Neural cell (in vitro differentiated cells): ENCODE measurements at regions not wholly inside any gene's neighbourhood (a gene's known extent, or its start where the extent isn't known, plus 50 kb on each side); places are given as distances from the start of the nearest gene placed in this dataset.

Source experiments
- H2AFZ ChIP-seq: fragments of 200-600, 300-800 bp; sonication (generic), shearing (Covaris generic); 2 replicates; pipeline ENCODE4 v1.6.0; 2014; ENCODE audit warnings: low read depth, mild to moderate bottlenecking, antibody characterized with exemption, low read length, moderate library complexity
- H3F3A ChIP-seq: fragments of 200-600 bp; shearing (Covaris generic); 2 replicates; pipeline ENCODE4 v1.6.1; 2016; ENCODE audit warnings: mild to moderate bottlenecking, moderate library complexity, mixed read lengths, antibody characterized with exemption, low read length; ENCODE audit not compliant: insufficient read depth, poor library complexity, severe bottlenecking
- H3K27ac ChIP-seq: fragments of 200-600, 300-800 bp; sonication (generic), shearing (Covaris generic); 2 replicates; pipeline ENCODE4 v1.5.1; 2014; ENCODE audit warnings: mild to moderate bottlenecking, low read length, moderate library complexity
- H3K27me3 ChIP-seq: fragments of 300-800, 200-600 bp; sonication (generic), shearing (Covaris generic); 2 replicates; pipeline ENCODE4 v1.6.0; 2014; ENCODE audit warnings: mild to moderate bottlenecking, low read depth, low read length, moderate library complexity; ENCODE audit not compliant: insufficient read depth
- H3K36me3 ChIP-seq: fragments of 300-800, 200-600 bp; sonication (generic), shearing (Covaris generic); 2 replicates; pipeline ENCODE4 v1.5.1; 2014; ENCODE audit warnings: mild to moderate bottlenecking, antibody characterized with exemption, low read length, moderate library complexity; ENCODE audit not compliant: insufficient read depth
- H3K4me2 ChIP-seq: fragments of 300-800, 200-600 bp; sonication (generic), shearing (Covaris generic); 2 replicates; pipeline ENCODE4 v1.6.0; 2014; ENCODE audit warnings: mild to moderate bottlenecking, low read length
- H3K4me3 ChIP-seq: fragments of 300-800, 200-600 bp; sonication (generic), shearing (Covaris generic); 2 replicates; pipeline ENCODE4 v1.5.1; 2014; ENCODE audit warnings: mild to moderate bottlenecking, low read length, moderate library complexity
- H3K79me2 ChIP-seq: fragments of 200-600 bp; shearing (Covaris generic); replicated peaks from 2 replicates; pipeline ENCODE4 v1.6.0; 2014; ENCODE audit warnings: mild to moderate bottlenecking, low read length, moderate library complexity; ENCODE audit not compliant: insufficient read depth
- H3K9ac ChIP-seq: fragments of 300-800, 200-600 bp; sonication (generic), shearing (Covaris generic); 2 replicates; pipeline ENCODE4 v1.6.1; 2016; ENCODE audit warnings: mild to moderate bottlenecking, low read length, mixed read lengths
- H3K9me2 ChIP-seq: fragments of 200-600 bp; shearing (Covaris generic); 2 replicates; pipeline ENCODE4 v1.6.1; 2016; ENCODE audit warnings: mild to moderate bottlenecking, low read length, mixed read lengths; ENCODE audit not compliant: insufficient read depth
- H3K9me3 ChIP-seq: fragments of 200-600, 300-800 bp; sonication (generic), shearing (Covaris generic); 2 replicates; pipeline ENCODE4 v1.6.1; 2016; ENCODE audit warnings: mild to moderate bottlenecking, mixed run types, low read length, moderate library complexity, mixed read lengths
- H4K20me1 ChIP-seq: fragments of 200-600 bp; shearing (Covaris generic); 2 replicates; pipeline ENCODE4 v1.6.1; 2016; ENCODE audit warnings: mild to moderate bottlenecking, mixed run types; ENCODE audit not compliant: insufficient read depth
- EP300 ChIP-seq: fragments of 450-650 bp; conservative IDR thresholded peaks from 2 replicates; pipeline ENCODE4 v1.6.1; 2014; ENCODE audit warnings: antibody characterized with exemption, mild to moderate bottlenecking, moderate library complexity; ENCODE audit not compliant: poor library complexity, severe bottlenecking
- EZH2 ChIP-seq: fragments of 200-600, 300-800 bp; shearing (Covaris generic), sonication (generic); IDR thresholded peaks from 2 replicates; pipeline ENCODE4 v1.6.1; 2014; ENCODE audit warnings: antibody characterized with exemption, low read length, borderline replicate concordance, mild to moderate bottlenecking; ENCODE audit not compliant: insufficient read depth, poor library complexity, severe bottlenecking
- MXI1 ChIP-seq: fragments of 450-650 bp; conservative IDR thresholded peaks from 2 replicates; pipeline ENCODE4 v1.6.1; 2014; ENCODE audit warnings: antibody characterized with exemption, mild to moderate bottlenecking; ENCODE audit not compliant: poor library complexity, severe bottlenecking
- POLR2AphosphoS5 ChIP-seq: IDR thresholded peaks from 2 replicates; pipeline ENCODE4 v1.6.1; 2012
- RAD21 ChIP-seq: fragments of 450-650 bp; conservative IDR thresholded peaks from 2 replicates; pipeline ENCODE4 v1.6.1; 2014; ENCODE audit warnings: antibody characterized with exemption, mild to moderate bottlenecking, moderate library complexity
- SMC3 ChIP-seq: fragments of 450-650 bp; conservative IDR thresholded peaks from 2 replicates; pipeline ENCODE4 v1.6.1; 2014; ENCODE audit warnings: antibody characterized with exemption, mild to moderate bottlenecking, moderate library complexity; ENCODE audit not compliant: poor library complexity
- TAF1 ChIP-seq: IDR thresholded peaks from 2 replicates; pipeline ENCODE4 v1.6.1; 2012; ENCODE audit warnings: low read depth
- TF ChIP-seq, protein P1 (sequence below): fragments of 450-650 bp; IDR thresholded peaks from 2 replicates; pipeline ENCODE4 v1.5.1; 2014; ENCODE audit warnings: antibody characterized with exemption, mild to moderate bottlenecking, moderate library complexity; ENCODE audit not compliant: poor library complexity, severe bottlenecking
- TF ChIP-seq, protein P2 (sequence below): IDR thresholded peaks from 2 replicates; pipeline ENCODE4 v1.6.1; 2012; ENCODE audit warnings: borderline replicate concordance

DNA sequence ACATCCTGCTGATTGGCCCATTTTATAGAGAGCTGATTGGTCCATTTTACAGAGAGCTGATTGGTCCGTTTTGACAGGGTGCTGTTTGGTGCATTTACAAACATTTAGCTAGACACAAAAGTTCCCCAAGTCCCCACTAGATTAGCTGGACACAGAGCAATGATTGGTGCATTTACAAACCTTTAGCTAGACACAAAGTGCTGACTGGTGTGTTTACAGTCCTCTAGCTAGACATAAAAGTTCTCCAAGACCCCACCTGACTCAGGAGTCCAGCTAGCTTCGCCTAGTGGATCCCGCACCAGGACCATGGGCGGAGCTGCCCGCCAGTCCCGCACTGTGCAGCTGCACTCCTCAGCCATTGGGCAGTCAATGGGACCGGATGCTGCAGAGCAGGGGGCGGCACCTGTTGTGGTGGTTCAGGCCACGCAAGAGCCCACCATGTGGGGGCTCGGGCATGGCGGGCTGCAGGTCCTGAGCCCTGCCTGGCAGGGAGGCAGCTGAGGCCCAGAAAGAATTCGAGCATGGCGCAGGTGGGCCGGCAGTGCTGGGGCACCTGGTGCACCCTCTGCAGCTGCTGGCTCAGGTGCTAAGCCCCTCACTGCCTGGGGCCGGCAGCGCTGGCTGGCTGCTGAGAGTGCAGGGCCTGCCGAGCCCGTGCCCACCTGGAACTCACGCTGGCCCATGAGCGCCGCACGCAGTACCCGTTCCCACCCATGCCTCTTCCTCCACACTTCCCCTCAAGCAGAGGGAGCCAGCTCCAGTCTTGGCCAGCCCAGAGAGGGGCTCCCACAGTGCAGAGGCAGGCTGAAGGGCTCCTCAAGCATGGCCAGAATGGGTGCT is 713.2 kb upstream of the GYPC start:
- Histone ChIP-seq H3K4me3 (no peak overlapping the region), H3K9ac (no peak overlapping the region), H3K36me3 (no peaks in the 10 kb centered on the region), H3K27ac (no peak overlapping the region), H3F3A (no peaks in the 10 kb centered on the region), H3K9me2 (no peaks in the 10 kb centered on the region), H3K27me3 (no peaks in the 10 kb centered on the region), H3K4me2 (no peak overlapping the region), H3K9me3 (peaks cover 3% of the 10 kb centered on the region), H3K79me2 (no peaks in the 10 kb centered on the region), H4K20me1 (no peaks in the 10 kb centered on the region), H2AFZ (no peak overlapping the region)
- TF ChIP-seq RAD21: no peak
- TF ChIP-seq MXI1: no peak
- no peak for TF ChIP-seq POLR2AphosphoS5
- TF ChIP-seq EP300: no peak
- TF ChIP-seq, protein P1, sequence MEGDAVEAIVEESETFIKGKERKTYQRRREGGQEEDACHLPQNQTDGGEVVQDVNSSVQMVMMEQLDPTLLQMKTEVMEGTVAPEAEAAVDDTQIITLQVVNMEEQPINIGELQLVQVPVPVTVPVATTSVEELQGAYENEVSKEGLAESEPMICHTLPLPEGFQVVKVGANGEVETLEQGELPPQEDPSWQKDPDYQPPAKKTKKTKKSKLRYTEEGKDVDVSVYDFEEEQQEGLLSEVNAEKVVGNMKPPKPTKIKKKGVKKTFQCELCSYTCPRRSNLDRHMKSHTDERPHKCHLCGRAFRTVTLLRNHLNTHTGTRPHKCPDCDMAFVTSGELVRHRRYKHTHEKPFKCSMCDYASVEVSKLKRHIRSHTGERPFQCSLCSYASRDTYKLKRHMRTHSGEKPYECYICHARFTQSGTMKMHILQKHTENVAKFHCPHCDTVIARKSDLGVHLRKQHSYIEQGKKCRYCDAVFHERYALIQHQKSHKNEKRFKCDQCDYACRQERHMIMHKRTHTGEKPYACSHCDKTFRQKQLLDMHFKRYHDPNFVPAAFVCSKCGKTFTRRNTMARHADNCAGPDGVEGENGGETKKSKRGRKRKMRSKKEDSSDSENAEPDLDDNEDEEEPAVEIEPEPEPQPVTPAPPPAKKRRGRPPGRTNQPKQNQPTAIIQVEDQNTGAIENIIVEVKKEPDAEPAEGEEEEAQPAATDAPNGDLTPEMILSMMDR: no peak
- no peak for TF ChIP-seq EZH2
- no peak for TF ChIP-seq TAF1
- TF ChIP-seq SMC3: no peak
- TF ChIP-seq, protein P2, sequence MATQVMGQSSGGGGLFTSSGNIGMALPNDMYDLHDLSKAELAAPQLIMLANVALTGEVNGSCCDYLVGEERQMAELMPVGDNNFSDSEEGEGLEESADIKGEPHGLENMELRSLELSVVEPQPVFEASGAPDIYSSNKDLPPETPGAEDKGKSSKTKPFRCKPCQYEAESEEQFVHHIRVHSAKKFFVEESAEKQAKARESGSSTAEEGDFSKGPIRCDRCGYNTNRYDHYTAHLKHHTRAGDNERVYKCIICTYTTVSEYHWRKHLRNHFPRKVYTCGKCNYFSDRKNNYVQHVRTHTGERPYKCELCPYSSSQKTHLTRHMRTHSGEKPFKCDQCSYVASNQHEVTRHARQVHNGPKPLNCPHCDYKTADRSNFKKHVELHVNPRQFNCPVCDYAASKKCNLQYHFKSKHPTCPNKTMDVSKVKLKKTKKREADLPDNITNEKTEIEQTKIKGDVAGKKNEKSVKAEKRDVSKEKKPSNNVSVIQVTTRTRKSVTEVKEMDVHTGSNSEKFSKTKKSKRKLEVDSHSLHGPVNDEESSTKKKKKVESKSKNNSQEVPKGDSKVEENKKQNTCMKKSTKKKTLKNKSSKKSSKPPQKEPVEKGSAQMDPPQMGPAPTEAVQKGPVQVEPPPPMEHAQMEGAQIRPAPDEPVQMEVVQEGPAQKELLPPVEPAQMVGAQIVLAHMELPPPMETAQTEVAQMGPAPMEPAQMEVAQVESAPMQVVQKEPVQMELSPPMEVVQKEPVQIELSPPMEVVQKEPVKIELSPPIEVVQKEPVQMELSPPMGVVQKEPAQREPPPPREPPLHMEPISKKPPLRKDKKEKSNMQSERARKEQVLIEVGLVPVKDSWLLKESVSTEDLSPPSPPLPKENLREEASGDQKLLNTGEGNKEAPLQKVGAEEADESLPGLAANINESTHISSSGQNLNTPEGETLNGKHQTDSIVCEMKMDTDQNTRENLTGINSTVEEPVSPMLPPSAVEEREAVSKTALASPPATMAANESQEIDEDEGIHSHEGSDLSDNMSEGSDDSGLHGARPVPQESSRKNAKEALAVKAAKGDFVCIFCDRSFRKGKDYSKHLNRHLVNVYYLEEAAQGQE: no peak

DNA sequence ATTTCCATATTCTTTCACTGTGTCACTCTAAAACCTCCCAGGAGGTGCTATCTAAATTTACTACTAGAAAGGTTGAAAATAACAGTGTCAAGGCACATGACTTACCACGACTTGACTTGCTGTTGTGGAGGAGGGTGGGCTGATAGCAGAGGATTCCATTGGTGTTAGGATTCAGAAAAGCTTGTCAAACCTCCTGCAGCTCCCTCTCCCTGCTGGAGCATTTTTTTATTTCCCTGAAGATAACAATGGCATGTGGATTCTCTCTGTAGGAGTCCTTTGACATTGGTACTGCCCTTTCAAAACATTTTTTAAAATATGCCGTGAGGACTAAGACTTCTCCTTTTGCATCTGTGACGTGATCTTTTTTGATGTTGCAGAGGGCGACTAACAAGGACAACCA is 696.9 kb upstream of the GYPC start:
- no peaks in the 10 kb centered on the region for H3K9me2 ChIP-seq
- no peaks in the 10 kb centered on the region for H3F3A ChIP-seq
- H3K36me3 ChIP-seq: no peaks in the 10 kb centered on the region
- H3K27ac ChIP-seq: no peak overlapping the region
- H3K9me3 ChIP-seq: no peaks in the 10 kb centered on the region
- H4K20me1 ChIP-seq: no peaks in the 10 kb centered on the region
- no peaks in the 10 kb centered on the region for H3K27me3 ChIP-seq
- no peaks in the 10 kb centered on the region for H3K79me2 ChIP-seq
- H3K4me2 ChIP-seq: no peak overlapping the region
- H3K4me3 ChIP-seq: no peak overlapping the region
- no peak for TF ChIP-seq RAD21
- TF ChIP-seq, protein P2: no peak
- H2AFZ ChIP-seq: no peak overlapping the region
- H3K9ac ChIP-seq: no peak overlapping the region
